Left renal pelvis (tissue), 4 donors: ENCODE measurements at regions not wholly inside any gene's neighbourhood (a gene's known extent, or its start where the extent isn't known, plus 50 kb on each side); places are given as distances from the start of the nearest gene placed in this dataset.

Experiments
- DNase-seq, 4 donors: peaks; one replicate each; pipeline ENCODE4 v3.0.0-alpha.2; 2013; ENCODE audit warnings: low read depth in 4 of 4, low spot score in 3 of 4

- no peak for DNase-seq
Measured at GRCh38 chr9:20065046-20065445, 276.2 kb upstream of the SLC24A2 start.

- DNase-seq: no peak
Measured at GRCh38 chr9:20054734-20055133, 265.9 kb upstream of the SLC24A2 start.

GRCh38 chr9:20048985-20049384 is 260.1 kb upstream of the SLC24A2 start:
- no peak for DNase-seq

GRCh38 chr9:20048437-20048836 is 259.6 kb upstream of the SLC24A2 start:
- DNase-seq: no peak

- no peak for DNase-seq
Measured at GRCh38 chr9:20044686-20045085, 255.8 kb upstream of the SLC24A2 start.

GRCh38 chr9:20043461-20043860 is 254.6 kb upstream of the SLC24A2 start:
- no peak for DNase-seq

- DNase-seq: no peak
Measured at GRCh38 chr9:20043035-20043434, 254.2 kb upstream of the SLC24A2 start.

GRCh38 chr9:20042128-20042711 is 253.4 kb upstream of the SLC24A2 start:
- DNase-seq: no peak

GRCh38 chr9:20041697-20042081 is 252.9 kb upstream of the SLC24A2 start:
- DNase-seq: no peak

GRCh38 chr9:20040991-20041696 is 252.3 kb upstream of the SLC24A2 start:
- no peak for DNase-seq

GRCh38 chr9:20037699-20038098 is 248.9 kb upstream of the SLC24A2 start:
- DNase-seq: no peak

GRCh38 chr9:20033511-20033910 is 244.7 kb upstream of the SLC24A2 start:
- DNase-seq: no peak

GRCh38 chr9:20032413-20033006 is 243.7 kb upstream of the SLC24A2 start:
- no peak for DNase-seq

- no peak for DNase-seq
Measured at GRCh38 chr9:20031836-20032235, 243.0 kb upstream of the SLC24A2 start.

GRCh38 chr9:20030671-20031070 is 241.8 kb upstream of the SLC24A2 start:
- DNase-seq: no peak

GRCh38 chr9:20030221-20030620 is 241.4 kb upstream of the SLC24A2 start:
- DNase-seq: no peak

- DNase-seq: peak in 2 of 4 donors; percentile 42 to 50
Measured at GRCh38 chr9:20028849-20029231, 240.0 kb upstream of the SLC24A2 start.

- no peak for DNase-seq
Measured at GRCh38 chr9:20028192-20028848, 239.5 kb upstream of the SLC24A2 start.

- no peak for DNase-seq
Measured at GRCh38 chr9:20023961-20024571, 235.2 kb upstream of the SLC24A2 start.

- no peak for DNase-seq
Measured at GRCh38 chr9:20023210-20023905, 234.5 kb upstream of the SLC24A2 start.

- DNase-seq: no peak
Measured at GRCh38 chr9:20022410-20022809, 233.6 kb upstream of the SLC24A2 start.
